HG03457 (cell line): ENCODE measurements at regions not wholly inside any gene's neighbourhood (a gene's known extent, or its start where the extent isn't known, plus 50 kb on each side); places are given as distances from the start of the nearest gene placed in this dataset.
"Not testable (repeated sequence)": the region's sequence is repeated elsewhere in the genome, so short reads cannot be mapped to it uniquely, and the experiment has no call there.

Source experiments
- ATAC-seq: cut with Tn5 transposase; IDR thresholded peaks from one replicate; pipeline ENCODE4 v1.9.1; 2021; ENCODE audit warnings: moderate number of reproducible peaks; ENCODE audit not compliant: unreplicated experiment

GRCh38 chr4:29704059-29704458 lies 1016.1 kb upstream of the PCDH7 start:
- ATAC-seq = no peak

- no peak for ATAC-seq
These were observed 1011.7 kb upstream of the PCDH7 start for GRCh38 chr4:29708473-29708872.

GRCh38 chr4:29710519-29710918 lies 1009.6 kb upstream of the PCDH7 start:
- no peak for ATAC-seq

- no peak for ATAC-seq
These were observed 1008.9 kb upstream of the PCDH7 start for GRCh38 chr4:29711226-29711625.

GRCh38 chr4:29717287-29718057 lies 1002.7 kb upstream of the PCDH7 start:
- ATAC-seq = no peak

GRCh38 chr4:29718136-29718535 lies 1002.0 kb upstream of the PCDH7 start:
- ATAC-seq = no peak

GRCh38 chr4:29722253-29722652 lies 997.9 kb upstream of the PCDH7 start:
- no peak for ATAC-seq

GRCh38 chr4:29726938-29727337 lies 993.2 kb upstream of the PCDH7 start:
- ATAC-seq = no peak

GRCh38 chr4:29734343-29735213 lies 985.6 kb upstream of the PCDH7 start:
- no peak for ATAC-seq

GRCh38 chr4:29756966-29757365 lies 963.2 kb upstream of the PCDH7 start:
- ATAC-seq = no peak

- no peak for ATAC-seq
These were observed 958.0 kb upstream of the PCDH7 start for GRCh38 chr4:29762151-29762550.

- no peak for ATAC-seq
These were observed 949.5 kb upstream of the PCDH7 start for GRCh38 chr4:29770627-29771026.

GRCh38 chr4:29788123-29788522 lies 932.0 kb upstream of the PCDH7 start:
- ATAC-seq = not testable (repeated sequence)

- ATAC-seq = no peak
These were observed 914.9 kb upstream of the PCDH7 start for GRCh38 chr4:29805245-29805644.

GRCh38 chr4:29805916-29806480 lies 914.2 kb upstream of the PCDH7 start:
- ATAC-seq = no peak

- no peak for ATAC-seq
These were observed 902.2 kb upstream of the PCDH7 start for GRCh38 chr4:29817961-29818360.

- no peak for ATAC-seq
These were observed 891.1 kb upstream of the PCDH7 start for GRCh38 chr4:29829067-29829466.

- no peak for ATAC-seq
These were observed 867.6 kb upstream of the PCDH7 start for GRCh38 chr4:29852537-29852936.

- ATAC-seq = no peak
These were observed 866.3 kb upstream of the PCDH7 start for GRCh38 chr4:29853833-29854232.

- ATAC-seq = no peak
These were observed 858.9 kb upstream of the PCDH7 start for GRCh38 chr4:29861307-29861706.

GRCh38 chr4:29867412-29867811 lies 852.8 kb upstream of the PCDH7 start:
- no peak for ATAC-seq

GRCh38 chr4:29900336-29900735 lies 819.8 kb upstream of the PCDH7 start:
- ATAC-seq = no peak
